NCI-H446 (cell line): ENCODE measurements at regions not wholly inside any gene's neighbourhood (a gene's known extent, or its start where the extent isn't known, plus 50 kb on each side); places are given as distances from the start of the nearest gene placed in this dataset.
A peak's percentile ranks its signal among the peaks of the same experiment; 100 is the strongest.

ENCODE experiments used
- DNase-seq, 2 experiments: peaks; one replicate each; lab custom pipeline; 2025; lab: John Stamatoyannopoulos, UW

- no peak for DNase-seq
Measured at GRCh38 chr16:64410306-64410705, 711.6 kb downstream of the CDH11 start.

DNA sequence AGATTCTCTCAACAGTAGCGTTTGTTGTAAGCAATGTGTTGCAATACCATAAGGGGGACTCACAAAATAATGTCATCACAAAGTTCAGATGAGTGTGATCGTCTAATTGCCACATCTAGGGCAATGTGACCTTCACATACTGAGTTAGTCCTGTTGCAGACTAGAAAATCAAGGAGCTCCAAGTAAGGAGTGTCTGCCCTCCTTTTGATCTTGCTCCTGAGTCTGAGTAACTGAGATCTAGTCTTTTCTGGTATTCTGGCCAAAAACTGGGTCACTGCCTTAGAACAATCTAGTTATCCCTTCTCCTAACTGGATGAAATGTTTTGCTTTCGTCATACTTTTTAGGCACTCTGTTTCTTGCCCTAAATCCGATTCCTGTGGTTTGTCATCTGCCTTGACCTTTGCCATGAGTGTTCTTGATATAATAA, 712.1 kb downstream of the CDH11 start:
- no peak for DNase-seq

DNA sequence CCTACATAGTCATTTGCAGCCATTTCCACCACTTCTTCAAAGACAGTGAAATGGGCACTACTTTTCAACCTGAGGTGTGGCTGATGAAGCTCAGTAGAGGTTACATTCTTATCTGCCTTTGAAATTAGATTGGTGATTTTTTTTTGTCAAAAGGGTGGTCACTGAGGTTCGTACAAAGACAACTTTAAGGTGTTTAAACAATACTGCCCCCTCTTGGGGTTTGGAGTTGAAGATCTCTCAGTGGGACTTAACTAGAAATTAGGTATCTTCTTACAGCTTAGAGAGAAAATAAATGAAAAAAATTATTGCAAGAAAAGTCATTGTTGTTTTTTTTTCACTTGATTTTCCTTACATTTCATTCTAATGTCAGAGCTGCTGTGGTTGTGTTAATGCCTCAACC, 713.2 kb downstream of the CDH11 start:
- no peak for DNase-seq

DNA sequence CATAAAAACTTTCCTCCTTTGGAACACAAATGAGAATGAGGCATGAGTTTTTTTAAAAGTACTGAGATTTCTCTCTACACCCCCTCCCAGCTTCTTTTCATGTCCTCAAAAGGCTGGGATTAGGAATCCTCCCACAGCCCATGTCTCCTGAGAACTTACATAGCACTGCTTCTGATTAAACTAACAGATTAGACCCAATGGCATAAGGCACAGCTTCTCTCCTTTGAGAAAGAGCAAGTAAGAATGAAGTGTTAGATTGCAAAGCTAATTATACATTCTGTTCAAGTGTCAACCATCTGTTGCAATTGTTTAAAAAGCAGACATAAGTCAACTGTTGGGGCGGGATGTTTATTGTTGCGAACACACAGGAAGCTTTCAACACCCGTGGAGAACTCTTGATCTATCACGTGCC, 715.1 kb downstream of the CDH11 start:
- peak in 1 of 2 experiments; percentile 3 for DNase-seq

DNA sequence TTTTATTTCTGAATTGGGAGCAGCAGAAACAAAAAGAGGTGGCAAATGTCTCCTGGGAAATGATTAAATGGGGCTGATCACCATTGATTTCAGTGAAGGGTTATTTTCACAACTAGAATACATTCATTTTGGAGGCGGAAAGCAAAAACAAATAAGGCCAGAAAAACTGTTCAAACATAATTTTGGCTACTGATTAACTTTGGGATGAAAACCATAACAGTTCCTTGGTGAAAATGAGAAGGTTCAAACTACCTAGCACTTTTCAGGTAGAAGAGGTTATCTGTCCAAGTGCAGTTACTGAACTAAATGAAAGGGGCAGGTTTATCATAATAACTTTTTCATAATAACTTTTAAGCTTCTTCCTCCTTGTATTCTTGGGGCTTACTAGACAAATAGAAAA, 718.5 kb downstream of the CDH11 start:
- DNase-seq: no peak

- no peak for DNase-seq
Measured at GRCh38 chr16:64398793-64399192, 723.1 kb downstream of the CDH11 start.

DNA sequence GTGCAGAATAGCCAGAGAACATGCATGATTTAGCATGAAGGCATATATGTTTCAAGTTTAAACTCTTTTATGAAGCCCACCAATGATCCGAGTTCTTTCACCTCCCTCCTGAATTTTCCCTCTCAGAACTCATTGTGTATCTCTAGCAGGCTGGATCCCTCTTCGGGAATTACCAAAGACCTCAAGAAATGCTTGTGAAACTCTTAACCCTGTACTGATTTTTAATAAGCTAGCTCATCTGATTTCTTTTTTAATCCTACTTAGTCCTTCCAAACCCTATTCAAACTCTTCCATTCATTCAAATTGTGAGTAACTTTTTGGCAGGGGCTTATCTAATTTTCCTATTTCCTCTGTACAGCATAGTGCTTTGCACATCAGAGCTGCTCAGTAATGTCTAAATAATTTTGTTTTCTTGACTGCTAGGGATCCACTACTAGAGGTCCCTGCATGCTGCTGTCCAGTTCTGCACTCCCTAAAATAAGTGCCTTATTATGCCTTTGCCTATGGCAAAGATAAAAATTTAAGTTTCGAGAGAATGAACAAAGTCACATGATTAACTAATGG, 723.8 kb downstream of the CDH11 start:
- DNase-seq: no peak

- DNase-seq: no peak
Measured at GRCh38 chr16:64397042-64397441, 724.8 kb downstream of the CDH11 start.

GRCh38 chr16:64394061-64394460, 727.8 kb downstream of the CDH11 start:
- no peak for DNase-seq

DNA sequence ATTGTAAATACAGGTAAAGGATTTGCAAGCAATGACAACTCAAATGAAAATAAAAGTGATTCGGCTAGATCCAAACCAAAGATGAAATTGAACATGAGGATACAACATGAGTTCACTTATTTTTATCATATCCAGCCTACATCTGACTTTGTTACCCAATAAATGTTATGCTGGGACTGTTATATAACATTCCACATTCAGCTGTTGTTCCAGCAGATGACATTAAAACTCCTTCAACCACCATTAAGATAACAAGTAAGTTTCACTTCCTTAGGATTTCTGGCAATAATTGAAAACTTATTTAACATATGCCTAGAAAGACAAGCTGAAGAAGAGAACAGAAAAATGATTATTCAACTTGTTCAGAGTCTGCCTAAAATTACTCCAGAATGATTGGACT, 729.4 kb downstream of the CDH11 start:
- no peak for DNase-seq

GRCh38 chr16:64391063-64391600, 730.7 kb downstream of the CDH11 start:
- no peak for DNase-seq

GRCh38 chr16:64390102-64390501, 731.8 kb downstream of the CDH11 start:
- DNase-seq: no peak

DNA sequence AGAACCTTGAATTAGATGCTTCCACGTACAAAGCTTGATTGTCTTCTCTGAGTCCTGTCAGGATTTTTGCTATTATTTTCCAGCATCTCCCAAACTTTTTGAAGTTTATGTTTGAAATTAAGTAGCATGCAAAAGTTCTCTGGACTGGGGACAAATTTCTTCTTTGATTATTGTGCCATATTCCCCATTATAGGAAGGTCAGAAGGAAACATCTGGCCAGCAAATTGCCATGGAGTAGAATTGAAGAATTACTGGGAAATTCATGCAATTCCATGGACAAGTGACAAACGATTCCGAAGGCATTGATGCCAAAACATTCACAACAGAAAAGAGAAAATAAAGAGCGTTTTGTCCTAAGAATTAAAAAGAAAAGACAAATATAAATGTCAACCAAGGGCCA, 737.2 kb downstream of the CDH11 start:
- DNase-seq: no peak

GRCh38 chr16:64381979-64382378, 739.9 kb downstream of the CDH11 start:
- DNase-seq: no peak

GRCh38 chr16:64380751-64381150, 741.1 kb downstream of the CDH11 start:
- DNase-seq: no peak

- no peak for DNase-seq
Measured at GRCh38 chr16:64375391-64375980, 746.4 kb downstream of the CDH11 start.

DNA sequence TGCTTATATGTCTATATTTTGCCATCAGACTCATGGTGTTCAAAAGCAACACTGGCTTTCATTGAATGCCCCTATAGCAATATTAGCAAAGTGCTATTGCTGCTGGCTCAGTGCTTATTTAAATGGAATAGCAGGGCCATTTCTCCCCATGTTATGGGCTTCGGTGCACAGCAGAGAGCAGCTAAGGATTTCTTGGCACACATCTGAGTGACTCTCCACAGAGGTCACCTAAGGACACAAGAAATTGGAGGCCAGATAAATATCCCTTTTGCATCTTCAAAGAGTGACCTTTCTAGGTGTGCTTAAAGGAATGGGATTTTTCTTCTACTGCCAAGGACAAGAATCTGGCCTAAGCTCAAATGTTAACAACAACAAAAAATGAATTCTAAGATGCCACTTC, 751.8 kb downstream of the CDH11 start:
- DNase-seq: no peak

DNA sequence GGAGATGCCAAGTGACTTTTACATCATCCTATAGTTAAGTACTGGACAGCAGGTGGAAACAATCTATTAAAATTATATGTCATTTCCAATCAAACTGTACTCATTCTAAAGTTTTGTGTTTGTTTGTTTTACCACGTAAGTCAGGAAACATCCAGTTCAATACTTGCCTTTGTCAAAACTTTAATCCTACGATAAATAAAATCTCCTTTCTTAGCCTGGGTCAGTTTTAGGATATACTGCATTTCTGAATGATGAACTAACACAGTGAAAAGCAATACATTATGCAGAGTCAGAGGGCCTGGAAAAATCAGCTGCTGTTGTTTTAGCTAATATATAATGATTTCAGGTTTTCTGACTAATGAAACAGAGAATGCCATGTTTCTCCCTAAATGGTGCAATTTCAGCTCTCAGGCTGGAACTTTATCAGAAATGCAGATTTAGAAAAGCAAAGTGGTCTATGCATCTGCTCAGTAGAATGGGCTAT, 756.4 kb downstream of the CDH11 start:
- DNase-seq: no peak

GRCh38 chr16:64364894-64365293, 757.0 kb downstream of the CDH11 start:
- no peak for DNase-seq

DNA sequence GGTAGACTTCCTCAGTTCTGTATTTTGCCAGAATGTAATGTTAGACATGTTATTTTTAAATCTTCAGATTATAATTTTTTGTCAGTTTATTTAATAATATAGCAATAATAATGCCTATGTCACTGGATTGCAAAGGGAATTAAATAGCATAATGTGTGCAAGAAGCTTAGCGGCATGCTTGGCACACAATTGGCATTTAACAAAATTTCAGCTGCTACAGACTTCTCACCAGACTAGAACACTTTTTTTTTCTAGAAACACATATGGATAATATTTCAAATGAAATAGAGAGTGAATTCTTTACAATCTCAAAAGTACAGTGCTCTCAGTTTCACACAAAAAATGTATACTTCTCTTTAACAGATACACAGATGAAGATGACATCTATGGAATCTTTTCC, 757.4 kb downstream of the CDH11 start:
- DNase-seq: peak in 1 of 2 experiments; percentile 4

DNA sequence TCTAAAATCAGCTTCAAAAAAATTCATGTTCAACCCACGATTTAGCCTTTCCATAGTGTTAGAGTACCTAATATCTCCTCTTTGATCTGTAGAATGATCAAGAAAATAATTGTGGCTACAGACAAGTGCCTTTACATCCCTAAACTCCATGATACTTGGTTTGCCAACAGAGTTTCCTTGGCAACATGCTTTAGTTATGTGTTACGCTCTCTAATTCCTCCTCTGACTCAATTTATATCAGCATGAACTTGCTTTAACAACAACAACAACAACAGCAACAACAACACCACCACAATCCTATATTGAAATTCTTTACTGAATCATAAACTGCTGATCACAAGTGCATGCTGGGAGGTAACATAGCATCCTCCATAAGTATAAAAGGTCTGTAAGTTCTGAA, 757.8 kb downstream of the CDH11 start:
- no peak for DNase-seq

GRCh38 chr16:64363039-64363438, 758.8 kb downstream of the CDH11 start:
- DNase-seq: no peak

DNA sequence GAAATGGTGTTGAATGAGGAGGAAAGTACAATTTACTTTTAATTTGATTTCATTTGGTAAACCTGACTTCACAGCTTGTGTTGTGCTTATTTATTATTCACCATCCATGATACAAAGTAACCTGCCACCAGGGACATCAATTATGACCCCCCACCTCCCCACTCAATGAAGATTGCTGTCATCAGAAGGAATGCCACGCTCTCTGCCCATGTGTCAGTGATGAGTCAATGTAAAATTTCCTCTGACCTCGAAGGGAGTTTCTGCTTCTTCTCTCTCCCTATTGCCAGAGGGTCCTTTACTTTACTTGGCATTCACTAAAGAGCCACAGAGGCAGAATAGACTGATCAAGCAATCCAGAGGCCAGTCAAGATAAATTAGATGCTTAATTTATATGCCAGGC, 759.7 kb downstream of the CDH11 start:
- no peak for DNase-seq

GRCh38 chr16:64361753-64362152, 760.1 kb downstream of the CDH11 start:
- no peak for DNase-seq
